Loucy (cell line): ENCODE measurements at regions not wholly inside any gene's neighbourhood (a gene's known extent, or its start where the extent isn't known, plus 50 kb on each side); places are given as distances from the start of the nearest gene placed in this dataset.

ENCODE experiments used
- CTCF ChIP-seq: fragments of 200-600 bp; sonication (generic); conservative IDR thresholded peaks from 2 replicates; pipeline ENCODE4 v1.5.1; 2014; ENCODE audit warnings: mild to moderate bottlenecking, antibody characterized with exemption, low read length
- EZH2phosphoT487 ChIP-seq: fragments of 200-600 bp; IDR thresholded peaks from 2 replicates; pipeline ENCODE4 v1.6.1; 2018; ENCODE audit warnings: antibody characterized with exemption, mild to moderate bottlenecking, moderate library complexity, borderline replicate concordance

- TF ChIP-seq CTCF: no peak
- no peak for TF ChIP-seq EZH2phosphoT487
Observed at GRCh38 chr4:183588691-183589090, 70.3 kb downstream of the RWDD4 start.
